HG03039 (cell line): ENCODE measurements at regions not wholly inside any gene's neighbourhood (a gene's known extent, or its start where the extent isn't known, plus 50 kb on each side); places are given as distances from the start of the nearest gene placed in this dataset.
"Not testable (repeated sequence)": the region's sequence is repeated elsewhere in the genome, so short reads cannot be mapped to it uniquely, and the experiment has no call there.

Experiments
- ATAC-seq: cut with Tn5 transposase; IDR thresholded peaks from one replicate; pipeline ENCODE4 v1.9.1; 2021; ENCODE audit warnings: mild to moderate bottlenecking, moderate library complexity; ENCODE audit not compliant: unreplicated experiment

DNA sequence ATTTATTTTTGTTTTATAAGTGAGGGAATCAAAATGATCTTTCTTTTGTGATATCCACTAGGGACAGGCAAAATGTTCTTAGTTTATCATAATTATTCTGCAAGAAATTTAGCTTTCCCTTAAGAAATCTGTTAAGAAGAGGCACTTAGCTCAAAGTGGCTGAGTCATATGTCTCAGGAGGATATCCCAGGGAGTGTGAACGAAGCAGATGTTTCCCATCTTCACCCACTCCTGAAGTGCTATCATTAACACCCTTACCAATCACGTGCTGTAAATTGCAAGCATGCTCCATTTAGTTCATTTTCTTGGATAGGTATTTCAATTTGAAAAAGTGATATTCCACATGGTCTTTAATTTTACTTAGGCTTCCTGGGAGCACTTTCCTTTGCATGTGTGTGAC is 774.3 kb upstream of the TMEFF2 start:
- ATAC-seq = no peak

DNA sequence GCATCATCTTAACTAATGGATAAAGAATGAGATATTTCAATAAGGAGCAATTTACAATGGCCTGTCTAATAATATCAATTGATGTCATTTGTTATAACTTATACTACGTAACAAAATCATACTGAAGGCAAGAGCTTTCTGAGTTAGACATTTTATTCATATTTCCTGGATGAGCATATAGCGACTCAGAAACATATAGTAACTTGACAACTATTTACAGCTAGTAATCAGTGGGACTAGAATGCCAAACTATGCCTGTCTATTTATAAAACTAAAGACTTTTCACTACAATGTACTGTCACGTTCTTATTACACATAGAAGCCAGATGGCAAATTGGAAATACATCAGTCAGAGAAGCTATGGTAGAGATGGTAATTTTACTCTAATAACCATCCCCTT is 766.2 kb upstream of the TMEFF2 start:
- ATAC-seq = no peak

DNA sequence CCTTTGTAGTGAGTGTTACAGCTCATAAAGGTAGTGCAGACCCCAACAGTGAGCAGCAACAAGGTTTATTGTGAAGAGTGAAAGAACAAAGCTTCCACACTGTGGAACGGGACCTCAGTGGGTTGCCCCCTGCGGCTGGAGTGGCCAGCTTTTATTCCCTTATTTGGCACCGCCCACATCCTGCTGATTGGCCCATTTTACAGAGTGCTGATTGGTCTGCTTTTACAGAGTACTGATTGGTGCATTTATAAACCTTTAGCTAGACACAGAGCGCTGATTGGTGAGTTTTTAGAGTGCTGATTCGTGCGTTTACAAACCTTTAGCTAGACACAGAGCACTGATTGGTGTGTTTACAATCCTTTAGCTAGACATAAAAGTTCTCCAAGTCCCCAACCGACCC is 763.9 kb upstream of the TMEFF2 start:
- not testable (repeated sequence) for ATAC-seq

DNA sequence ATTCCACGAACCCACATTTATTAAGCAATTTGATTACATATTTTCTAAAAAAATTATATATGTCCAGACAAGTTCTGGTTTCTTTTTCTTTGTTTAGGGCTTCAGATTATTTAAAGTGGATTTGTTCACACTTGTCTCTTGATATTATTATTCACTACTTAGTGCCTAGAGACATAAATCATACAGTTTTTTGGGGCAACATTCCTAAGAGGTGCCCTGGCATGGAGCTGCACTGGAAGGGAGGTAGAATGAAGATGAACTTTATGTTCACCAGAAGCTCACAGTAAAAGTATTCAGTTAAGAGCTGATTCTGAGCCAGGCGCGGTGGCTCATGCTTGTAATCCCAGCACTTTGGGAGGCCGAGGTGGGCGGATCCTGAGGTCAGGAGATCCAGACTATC is 762.7 kb upstream of the TMEFF2 start:
- no peak for ATAC-seq

DNA sequence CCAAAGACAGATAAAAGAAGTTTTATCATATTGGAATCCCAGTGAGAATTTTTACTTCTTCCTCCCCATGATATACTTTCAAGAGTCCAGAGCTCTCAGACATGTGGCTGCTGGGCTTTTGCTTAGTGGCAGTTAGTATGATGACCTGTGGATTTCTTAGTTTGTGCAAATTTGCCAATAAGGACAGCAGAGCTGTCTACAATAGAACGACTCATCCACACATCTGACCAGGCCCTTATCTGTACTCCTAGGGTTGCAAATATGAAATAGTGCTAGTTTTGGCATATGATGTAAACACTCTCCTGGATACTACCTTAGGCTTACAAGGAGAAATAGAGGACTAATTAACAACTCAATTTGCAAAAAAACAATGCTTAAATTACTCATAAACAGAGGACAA is 758.4 kb upstream of the TMEFF2 start:
- no peak for ATAC-seq

DNA sequence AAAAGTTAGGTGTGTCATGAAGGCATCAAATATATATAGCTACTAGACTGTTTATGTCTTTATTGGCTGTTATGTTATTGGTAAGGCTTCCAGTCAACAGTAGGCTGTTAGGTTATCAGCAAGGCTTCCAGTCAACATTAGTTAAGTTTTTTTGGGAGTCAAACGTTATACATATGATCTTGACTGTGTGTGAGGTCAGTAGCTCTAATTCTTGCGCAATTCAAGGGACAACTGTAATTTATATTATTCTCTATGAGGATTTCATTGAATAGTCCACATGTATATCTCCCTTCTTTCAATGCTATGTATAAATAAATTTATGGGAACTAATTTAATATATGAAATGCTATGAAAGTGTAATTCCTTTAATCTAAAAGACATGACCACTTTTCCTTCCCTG is 757.5 kb upstream of the TMEFF2 start:
- no peak for ATAC-seq

DNA sequence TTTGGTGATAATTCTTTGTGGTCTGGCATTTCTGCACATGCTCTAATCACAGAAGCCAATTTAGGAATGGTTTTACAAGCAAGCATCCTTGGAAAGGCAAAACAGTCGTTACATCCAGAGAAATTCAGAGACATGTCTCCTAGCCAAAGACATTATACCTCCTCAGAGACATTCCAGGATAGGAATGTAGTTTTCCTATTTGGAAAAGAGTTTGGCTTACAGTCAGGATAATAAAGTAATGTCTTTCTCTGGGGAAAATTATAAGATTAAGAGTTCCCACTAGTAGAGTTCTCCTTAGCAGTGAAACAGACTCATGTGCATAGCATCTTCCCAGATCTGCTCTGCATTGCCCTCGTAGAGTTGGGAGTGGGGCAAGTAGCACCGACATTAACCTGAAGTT is 753.6 kb upstream of the TMEFF2 start:
- no peak for ATAC-seq

DNA sequence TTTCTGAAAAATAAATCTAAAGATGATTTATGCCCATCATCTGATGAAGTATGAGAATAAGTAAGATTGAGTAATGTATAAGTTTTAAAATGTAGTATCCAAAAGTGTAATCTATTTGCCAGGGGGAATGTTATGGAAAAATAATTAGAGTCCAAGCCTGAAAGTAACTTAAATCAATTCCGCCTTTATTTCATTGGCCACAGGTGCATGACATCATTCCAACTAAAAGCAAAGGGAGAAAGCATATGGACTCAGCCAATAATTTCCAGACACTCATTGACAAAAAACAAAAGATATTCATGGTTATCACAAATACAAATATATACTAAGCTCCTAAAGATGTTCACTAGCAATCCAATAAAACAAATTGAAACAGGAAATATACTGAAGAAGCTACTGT is 752.6 kb upstream of the TMEFF2 start:
- no peak for ATAC-seq

DNA sequence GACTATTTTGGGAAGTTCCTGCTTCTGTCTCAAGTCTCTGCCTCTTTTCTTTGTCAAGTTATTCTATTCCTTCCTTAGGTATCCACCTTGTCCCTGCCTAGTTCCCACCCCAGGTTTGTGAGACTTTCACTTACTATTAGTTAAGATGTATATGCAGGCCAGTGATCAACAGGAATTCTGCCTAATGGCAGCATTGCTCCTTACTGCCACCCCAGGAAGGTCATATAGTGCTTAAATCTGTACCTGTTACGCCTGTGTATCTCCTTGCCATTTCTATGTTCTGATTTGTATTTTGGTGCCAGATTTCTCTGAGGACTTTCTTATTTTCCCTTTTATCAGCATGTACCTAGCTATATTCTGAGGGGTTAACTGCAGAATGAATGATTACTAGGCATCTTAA is 746.0 kb upstream of the TMEFF2 start:
- ATAC-seq = no peak

DNA sequence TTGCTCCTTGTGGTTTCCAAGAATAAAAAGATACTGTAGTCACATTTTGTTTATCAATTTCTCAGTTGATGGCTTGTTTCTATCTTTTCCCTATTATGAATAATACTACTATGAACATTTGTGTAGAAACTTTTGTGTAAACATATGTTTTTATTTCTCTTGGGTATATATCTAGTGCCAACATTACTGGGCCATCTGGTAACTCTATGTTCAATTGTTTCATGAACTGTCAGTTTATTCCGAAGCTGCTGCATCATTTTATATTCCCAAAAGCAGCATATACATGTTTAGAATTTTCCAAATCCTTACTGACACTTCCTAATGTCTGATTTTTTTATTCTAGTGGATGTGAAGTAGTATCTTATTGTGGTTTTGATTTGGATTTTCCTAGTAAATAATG is 737.6 kb upstream of the TMEFF2 start:
- ATAC-seq = no peak

DNA sequence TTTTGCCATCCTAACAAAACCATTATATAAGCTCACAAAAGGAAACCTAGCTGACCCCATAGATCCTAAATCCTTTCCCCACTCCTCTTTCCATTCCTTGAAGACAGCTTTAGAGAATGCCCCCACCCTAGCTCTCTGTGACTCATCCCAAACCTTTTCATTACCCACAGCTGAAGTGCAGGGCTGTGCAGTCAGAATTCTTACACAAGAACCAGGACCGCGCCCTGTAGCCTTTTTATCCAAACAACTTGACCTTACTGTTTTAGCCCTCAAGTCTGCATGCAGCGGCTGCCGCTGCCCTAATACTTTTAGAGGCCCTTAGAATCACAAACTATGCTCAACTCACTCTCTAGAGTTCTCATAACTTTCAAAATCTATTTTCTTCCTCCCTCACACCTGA is 726.9 kb upstream of the TMEFF2 start:
- not testable (repeated sequence) for ATAC-seq

DNA sequence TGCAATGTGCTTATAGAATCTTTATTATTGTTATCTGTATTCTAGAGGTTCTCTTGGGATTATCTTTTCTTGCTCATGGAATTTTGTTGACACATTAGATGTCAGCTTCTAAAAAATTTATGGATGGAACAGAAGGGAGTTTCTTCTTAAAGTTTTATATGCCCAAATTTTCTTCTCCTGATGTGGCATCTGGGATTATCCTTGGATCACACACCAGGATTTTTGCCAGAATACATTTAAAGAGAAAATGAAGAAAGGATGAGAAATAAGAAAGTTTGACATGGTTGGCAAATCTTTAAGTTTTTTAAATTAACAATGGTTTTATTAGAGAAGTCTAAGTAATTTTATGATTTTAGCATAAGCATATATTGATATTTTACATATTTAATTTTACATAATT is 706.7 kb upstream of the TMEFF2 start:
- no peak for ATAC-seq

DNA sequence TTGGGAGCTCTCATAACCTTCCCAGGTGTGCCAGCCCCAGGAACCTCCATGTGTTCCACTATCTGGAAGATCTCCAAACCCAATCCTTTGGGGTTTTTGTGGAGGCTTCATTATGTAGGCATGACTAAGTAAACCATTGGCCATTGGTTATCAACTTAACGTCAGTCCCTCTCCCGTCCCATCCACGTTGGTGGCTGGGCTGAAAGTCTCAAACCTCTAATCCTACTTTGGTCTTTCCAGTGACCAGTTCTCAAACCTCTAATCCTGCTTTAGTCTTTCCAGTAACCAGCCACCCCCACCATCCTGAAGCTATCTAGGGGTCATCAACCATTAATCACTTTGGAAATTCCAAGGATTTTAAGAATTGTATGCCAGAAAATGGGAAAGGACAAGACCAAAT is 704.7 kb upstream of the TMEFF2 start:
- no peak for ATAC-seq

DNA sequence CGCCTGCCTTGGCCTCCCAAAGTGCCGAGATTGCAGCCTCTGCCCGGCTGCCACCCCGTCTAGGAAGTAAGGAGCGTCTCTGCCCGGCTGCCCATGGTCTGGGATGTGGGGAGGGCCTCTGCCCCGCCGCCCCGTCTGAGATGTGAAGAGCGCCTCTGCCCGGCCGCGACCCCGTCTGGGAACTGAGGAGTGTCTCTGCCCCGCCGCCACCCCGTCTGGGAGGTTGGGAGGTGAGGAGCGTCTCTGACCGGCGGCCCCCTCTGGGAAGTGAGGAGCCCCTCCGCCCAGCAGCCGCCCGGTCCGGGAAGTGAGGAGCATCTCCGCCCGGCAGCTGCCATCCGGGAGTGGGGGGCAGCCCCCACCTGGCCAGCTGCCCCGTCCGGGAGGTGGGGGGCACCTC is 699.2 kb upstream of the TMEFF2 start:
- ATAC-seq = not testable (repeated sequence)

DNA sequence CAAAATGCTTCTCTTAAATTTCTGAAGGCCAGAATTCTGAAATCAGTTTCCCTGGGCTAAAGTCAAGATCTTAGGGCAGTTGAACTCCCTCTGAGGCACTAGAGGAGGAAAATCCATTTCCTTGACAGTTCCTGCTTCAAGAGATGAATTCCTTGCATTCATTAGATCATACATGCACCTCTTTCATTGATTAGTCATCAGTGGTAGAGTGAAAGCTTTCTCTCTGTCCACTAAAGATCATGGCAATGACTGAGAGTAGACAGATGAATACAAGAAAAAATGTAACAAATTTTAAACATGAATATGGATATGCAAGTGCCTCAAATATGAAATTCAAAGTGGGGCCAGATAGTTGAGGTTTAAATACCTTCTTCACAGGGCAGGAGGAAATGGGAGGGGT is 693.4 kb upstream of the TMEFF2 start:
- no peak for ATAC-seq

DNA sequence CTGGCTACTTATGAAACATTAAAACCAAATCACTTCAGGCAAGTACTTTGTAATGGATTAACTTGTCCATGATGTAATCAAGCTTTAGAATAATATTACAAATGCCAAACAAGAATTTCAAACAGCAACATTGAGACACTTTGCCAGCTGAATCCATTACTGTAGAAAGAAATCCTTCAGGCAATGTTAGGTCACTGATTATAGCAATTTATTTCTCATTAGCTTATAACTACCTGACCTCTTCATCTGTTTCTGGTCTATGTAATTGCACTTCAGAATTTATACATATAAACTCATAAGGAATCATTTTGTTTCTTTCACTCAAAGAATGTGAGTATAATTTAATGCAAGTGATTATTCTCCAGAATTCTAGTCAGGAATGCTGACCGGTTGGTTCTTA is 692.6 kb upstream of the TMEFF2 start:
- no peak for ATAC-seq

DNA sequence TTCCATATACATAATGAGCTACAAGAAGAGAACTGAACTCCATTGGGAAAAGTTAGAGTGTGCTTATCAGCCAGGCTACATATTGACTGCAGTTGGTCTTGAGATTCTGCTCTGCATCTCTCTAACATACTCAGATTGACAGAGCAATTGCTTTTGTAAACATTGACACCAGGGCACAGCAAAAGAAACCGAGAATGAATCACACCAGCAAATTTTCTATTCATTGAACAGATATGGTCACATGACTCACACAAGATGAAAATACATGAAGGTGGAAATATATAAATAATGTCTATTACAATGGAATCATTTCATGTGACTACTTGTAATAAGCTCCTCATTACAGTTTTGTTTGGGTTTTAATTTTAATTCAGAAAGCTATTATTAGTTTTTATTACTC is 691.9 kb upstream of the TMEFF2 start:
- no peak for ATAC-seq

DNA sequence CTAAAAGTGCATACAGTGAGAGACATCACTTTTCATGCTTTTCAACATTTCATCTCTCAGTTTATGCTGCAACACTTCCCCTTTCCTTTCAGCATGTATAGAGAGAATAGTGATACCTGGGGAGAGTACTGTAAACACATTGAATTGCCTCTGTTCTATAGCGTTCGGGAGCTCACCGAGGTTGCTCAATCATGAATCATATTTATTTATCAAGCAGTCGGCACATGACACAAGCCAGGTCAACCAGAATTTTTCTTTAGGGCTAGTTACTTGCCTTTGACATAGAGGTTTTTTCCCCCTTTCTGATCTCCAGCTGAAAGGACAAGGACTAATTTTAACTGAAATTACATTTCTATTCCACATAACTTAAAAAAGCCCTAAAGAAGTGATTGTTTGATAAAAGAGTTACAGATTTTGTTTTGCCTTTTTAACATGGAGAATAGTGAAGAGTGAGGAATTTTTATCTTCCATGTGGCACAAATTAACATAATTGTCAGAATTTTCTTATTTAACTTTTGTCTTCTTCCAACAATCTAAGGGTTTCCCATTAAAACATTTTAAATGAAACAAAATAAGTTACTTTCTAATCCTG is 690.9 kb upstream of the TMEFF2 start:
- no peak for ATAC-seq

DNA sequence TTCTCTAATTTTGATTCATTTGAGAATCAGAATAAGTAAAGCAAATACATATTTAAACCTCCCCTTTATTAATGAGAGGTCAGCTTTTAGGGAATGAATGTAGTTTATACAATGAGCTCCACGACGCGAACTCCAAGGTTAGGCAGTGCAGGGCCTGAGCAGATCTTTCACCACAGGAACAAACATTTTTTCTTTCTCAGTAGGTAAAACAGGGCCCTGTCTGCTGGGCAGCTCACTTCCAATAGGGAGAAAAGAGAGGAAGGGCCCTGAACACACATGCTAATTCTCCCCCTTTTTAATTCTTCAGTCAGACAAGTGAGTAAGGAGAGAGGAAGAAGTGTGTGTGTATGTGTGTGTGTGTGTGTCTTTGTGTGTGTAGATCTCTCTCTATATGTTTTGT is 682.4 kb upstream of the TMEFF2 start:
- ATAC-seq = no peak

DNA sequence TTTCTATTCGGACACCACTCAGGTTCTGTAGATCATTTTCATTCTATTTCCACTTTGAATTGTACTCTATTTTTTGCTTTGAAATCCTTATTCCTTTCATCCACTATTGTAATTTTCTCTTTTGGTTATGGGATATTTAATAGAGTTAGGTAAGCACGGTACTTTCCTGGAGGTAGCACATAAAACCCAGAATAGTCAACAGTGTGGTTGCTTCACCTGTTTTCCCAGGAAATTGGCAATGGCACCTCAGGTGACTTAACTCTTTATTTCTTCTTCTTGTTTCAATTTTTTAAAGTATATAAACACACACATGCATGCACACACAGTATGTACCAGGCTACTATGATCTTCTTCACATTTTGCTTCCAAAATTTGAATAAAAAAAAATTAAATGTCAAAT is 682.0 kb upstream of the TMEFF2 start:
- no peak for ATAC-seq

DNA sequence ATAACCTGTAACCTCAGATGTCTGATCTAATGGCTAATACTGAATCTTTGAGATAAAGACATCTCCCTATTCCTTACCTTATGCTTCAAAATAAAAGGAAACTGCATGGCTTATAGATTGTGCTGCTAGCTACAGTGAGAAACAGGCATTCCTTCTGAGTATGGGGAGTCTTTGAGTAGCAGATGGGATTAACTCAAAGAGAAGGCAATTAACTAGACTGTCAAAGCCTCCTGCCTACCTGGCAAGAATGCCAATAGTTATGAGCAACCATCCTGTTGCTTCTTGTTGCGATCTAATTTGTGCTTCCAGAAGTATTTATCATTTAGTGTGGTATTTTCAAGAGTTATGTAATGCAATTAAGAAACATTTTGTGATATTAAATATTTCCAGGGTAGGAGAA is 660.0 kb upstream of the TMEFF2 start:
- no peak for ATAC-seq

DNA sequence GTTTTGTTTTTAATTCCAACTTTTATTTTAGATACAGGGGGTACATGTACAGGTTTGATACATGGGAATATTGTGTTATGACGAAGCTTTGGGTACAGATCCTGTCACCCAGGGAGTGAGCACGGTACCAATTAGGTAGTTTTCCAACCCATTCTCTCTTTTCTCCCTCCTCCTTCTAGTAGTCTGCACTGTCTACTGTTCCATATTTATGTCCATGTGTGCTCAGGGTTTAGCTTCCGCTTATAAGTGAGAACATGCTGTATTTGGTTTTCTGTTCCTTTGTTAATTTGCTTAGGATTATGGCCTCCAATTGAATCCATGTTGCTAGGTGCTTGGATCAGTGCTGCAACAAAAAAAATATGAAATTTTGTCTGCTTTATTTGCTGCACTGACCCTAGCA is 659.3 kb upstream of the TMEFF2 start:
- no peak for ATAC-seq

DNA sequence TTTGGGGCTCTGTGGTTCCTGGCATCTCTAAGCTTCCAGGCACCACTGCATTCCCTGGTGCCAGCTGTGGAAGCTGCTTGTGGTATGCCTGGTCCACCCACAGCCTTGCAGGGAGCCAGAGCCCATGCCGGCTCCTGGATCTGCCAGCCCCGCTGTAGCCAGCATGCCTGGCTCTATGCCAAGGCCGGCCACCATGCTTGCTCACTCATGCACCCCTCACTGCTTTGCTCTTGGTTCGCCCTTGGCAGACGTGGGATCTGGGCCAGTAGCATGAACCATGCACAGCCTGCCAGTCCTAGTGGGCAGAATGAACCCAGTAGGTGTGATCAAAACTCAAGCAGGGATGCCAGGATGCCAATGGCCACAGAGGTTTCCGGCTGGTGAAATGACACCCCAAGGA is 634.2 kb upstream of the TMEFF2 start:
- no peak for ATAC-seq

DNA sequence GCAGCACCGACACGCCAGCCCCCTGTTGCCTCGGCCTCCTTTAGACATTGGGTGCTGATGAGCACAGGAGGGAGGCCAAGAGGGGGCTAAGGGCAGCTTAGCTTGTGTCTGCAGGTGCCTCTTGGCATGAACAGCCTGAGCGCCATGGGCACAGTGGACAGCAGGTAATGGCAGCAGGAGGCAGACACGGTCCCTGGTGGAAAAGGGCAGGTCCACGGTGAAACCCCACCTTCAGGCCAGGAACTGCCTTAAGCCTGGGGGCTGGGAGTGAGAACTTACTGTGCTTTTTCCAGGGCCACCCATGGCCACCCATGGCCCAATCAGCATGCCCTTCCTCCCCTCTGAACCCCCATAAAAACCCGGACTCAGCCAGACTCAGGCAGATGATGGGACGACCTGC is 633.4 kb upstream of the TMEFF2 start:
- ATAC-seq = no peak
